H9 (cell line): ENCODE measurements at regions not wholly inside any gene's neighbourhood (a gene's known extent, or its start where the extent isn't known, plus 50 kb on each side); places are given as distances from the start of the nearest gene placed in this dataset.

Experiments
- DNase-seq: peaks from one replicate; pipeline ENCODE4 v3.0.0-alpha.2; 2017
- H2AFZ ChIP-seq: one replicate; pipeline ENCODE4 v1.6.1; 2013; ENCODE audit warnings: mild to moderate bottlenecking, low read length, control low read depth, moderate library complexity
- H2AK5ac ChIP-seq: 2 replicates; pipeline ENCODE4 v1.6.1; 2013; ENCODE audit warnings: low read length, control low read depth, mixed read lengths; ENCODE audit not compliant: insufficient read length
- H2BK120ac ChIP-seq: one replicate; pipeline ENCODE4 v1.6.1; 2013; ENCODE audit warnings: low read depth, mild to moderate bottlenecking, low read length, control low read depth, inconsistent platforms; ENCODE audit not compliant: poor library complexity, severe bottlenecking
- H2BK12ac ChIP-seq: 2 replicates; pipeline ENCODE4 v1.6.1; 2013; ENCODE audit warnings: low read length, control low read depth, mixed read lengths, low read depth; ENCODE audit not compliant: insufficient read length
- H2BK15ac ChIP-seq: 2 replicates; pipeline ENCODE4 v1.6.1; 2013; ENCODE audit warnings: low read depth, low read length, control low read depth
- H2BK20ac ChIP-seq: one replicate; pipeline ENCODE4 v1.6.1; 2013; ENCODE audit warnings: low read depth, mild to moderate bottlenecking, low read length, control low read depth, inconsistent platforms; ENCODE audit not compliant: poor library complexity, severe bottlenecking
- H2BK5ac ChIP-seq: 2 replicates; pipeline ENCODE4 v1.6.1; 2013; ENCODE audit warnings: low read length, control low read depth, mixed read lengths; ENCODE audit not compliant: insufficient read length
- H3K14ac ChIP-seq: 2 replicates; pipeline ENCODE4 v1.6.1; 2013; ENCODE audit warnings: low read length, control low read depth; ENCODE audit not compliant: insufficient read depth
- H3K18ac ChIP-seq: 2 replicates; pipeline ENCODE4 v1.6.1; 2013; ENCODE audit warnings: low read depth, mild to moderate bottlenecking, mixed read lengths, low read length, control low read depth; ENCODE audit not compliant: insufficient read length
- H3K23ac ChIP-seq: 2 replicates; pipeline ENCODE4 v1.6.1; 2013; ENCODE audit warnings: low read length, control low read depth, mixed read lengths, low read depth; ENCODE audit not compliant: insufficient read length
- H3K23me2 ChIP-seq: 2 replicates; pipeline ENCODE4 v1.6.1; 2013; ENCODE audit warnings: low read depth, mild to moderate bottlenecking, mixed read lengths, low read length, control low read depth; ENCODE audit not compliant: insufficient read length, poor library complexity, severe bottlenecking
- H3K27ac ChIP-seq: 2 replicates; pipeline ENCODE4 v1.5.1; 2013; ENCODE audit warnings: low read length, control low read depth, mixed read lengths, low read depth; ENCODE audit not compliant: insufficient read length
- H3K27me3 ChIP-seq: 2 replicates; pipeline ENCODE4 v1.6.1; 2013; ENCODE audit warnings: low read length, control low read depth, inconsistent platforms; ENCODE audit not compliant: insufficient read depth
- H3K4ac ChIP-seq: 2 replicates; pipeline ENCODE4 v1.6.1; 2013; ENCODE audit warnings: low read depth, mild to moderate bottlenecking, control low read depth, inconsistent platforms, low read length, moderate library complexity
- H3K4me1 ChIP-seq: 2 replicates; pipeline ENCODE4 v1.6.1; 2013; ENCODE audit warnings: low read length, control low read depth, inconsistent platforms; ENCODE audit not compliant: insufficient read depth
- H3K4me2 ChIP-seq: 2 replicates; pipeline ENCODE4 v1.6.1; 2013; ENCODE audit warnings: low read length, control low read depth, mixed read lengths; ENCODE audit not compliant: insufficient read length, insufficient read depth
- H3K56ac ChIP-seq: 2 replicates; pipeline ENCODE4 v1.6.1; 2013; ENCODE audit warnings: low read depth, mild to moderate bottlenecking, mixed read lengths, low read length, control low read depth; ENCODE audit not compliant: insufficient read length
- H3K79me1 ChIP-seq: 2 replicates; pipeline ENCODE4 v1.6.1; 2013; ENCODE audit warnings: low read depth, mild to moderate bottlenecking, moderate library complexity, low read length, control low read depth, inconsistent platforms; ENCODE audit not compliant: insufficient read depth, poor library complexity, severe bottlenecking
- H3K79me2 ChIP-seq: 2 replicates; pipeline ENCODE4 v1.6.1; 2013; ENCODE audit warnings: low read length, control low read depth, inconsistent platforms; ENCODE audit not compliant: insufficient read depth
- H3K9ac ChIP-seq: 2 replicates; pipeline ENCODE4 v1.6.1; 2013; ENCODE audit warnings: low read length, control low read depth, mixed read lengths; ENCODE audit not compliant: insufficient read length; ENCODE audit errors: extremely low read depth
- H3K9me3 ChIP-seq: one replicate; pipeline ENCODE4 v1.6.1; 2013; ENCODE audit warnings: low read depth, low read length, inconsistent platforms; ENCODE audit not compliant: control insufficient read depth
- H3T11ph ChIP-seq: one replicate; pipeline ENCODE4 v1.6.1; 2013; ENCODE audit warnings: mild to moderate bottlenecking, low read length, control low read depth, inconsistent platforms
- H4K20me1 ChIP-seq: one replicate; pipeline ENCODE4 v1.6.1; 2013; ENCODE audit not compliant: control insufficient read depth, insufficient read length, insufficient read depth
- H4K5ac ChIP-seq: 2 replicates; pipeline ENCODE4 v1.6.1; 2013; ENCODE audit warnings: low read depth, mild to moderate bottlenecking, mixed read lengths, low read length, control low read depth; ENCODE audit not compliant: insufficient read length
- H4K8ac ChIP-seq: replicated peaks from 2 replicates; pipeline ENCODE4 v1.6.1; 2013; ENCODE audit warnings: low read length, control low read depth, mixed read lengths, low read depth; ENCODE audit not compliant: insufficient read length
- H4K91ac ChIP-seq: 2 replicates; pipeline ENCODE4 v1.6.1; 2013; ENCODE audit warnings: low read depth, mild to moderate bottlenecking, moderate library complexity, mixed read lengths, low read length, control low read depth; ENCODE audit not compliant: insufficient read length
- H3K27ac Mint-ChIP-seq, 3 experiments: 2 replicates in 2 of 3; 3 replicates in 1 of 3; pipeline ENCODE4 v1.8.0; 2020 to 2021; ENCODE audit warnings: mixed read lengths in 3 of 3, mild to moderate bottlenecking in 1 of 3, moderate library complexity in 1 of 3
- H3K27me3 Mint-ChIP-seq: 2 replicates; pipeline ENCODE4 v1.8.0; 2021; ENCODE audit warnings: low read depth, mild to moderate bottlenecking, moderate library complexity, mixed read lengths
- H3K36me3 Mint-ChIP-seq, 3 experiments: 2 replicates in 2 of 3; 3 replicates in 1 of 3; pipeline ENCODE4 v1.8.0; 2020 to 2021; ENCODE audit warnings: low read depth in 3 of 3, mixed read lengths in 3 of 3; ENCODE audit not compliant: insufficient read depth in 1 of 3
- H3K4me1 Mint-ChIP-seq, 2 experiments: 2 replicates each; pipeline ENCODE4 v1.8.0; 2020; ENCODE audit warnings: mixed read lengths in 2 of 2
- H3K4me3 Mint-ChIP-seq, 2 experiments: 2 replicates in 1 of 2; 3 replicates in 1 of 2; pipeline ENCODE4 v1.8.0; 2020 to 2021; ENCODE audit warnings: mild to moderate bottlenecking in 2 of 2, mixed read lengths in 2 of 2, moderate library complexity in 1 of 2
- H3K9me3 Mint-ChIP-seq, 2 experiments: 2 replicates in 1 of 2; 3 replicates in 1 of 2; pipeline ENCODE4 v1.8.0; 2020; ENCODE audit warnings: mild to moderate bottlenecking in 2 of 2, mixed read lengths in 2 of 2, moderate library complexity in 1 of 2
- CTCF ChIP-seq: fragments of 200-600 bp; sonication (generic); conservative IDR thresholded peaks from 3 replicates; pipeline ENCODE4 v1.8.0; 2021; ENCODE audit warnings: antibody characterized with exemption, mild to moderate bottlenecking
- WGBS: extraction: QIAGEN DNeasy Blood & Tissue Kit; methylation state at CpG from one replicate; pipeline ENCODE4 v1.1.7; 2013; ENCODE audit warnings: missing lambda C conversion rate, low lambda C conversion rate, mixed read lengths; ENCODE audit not compliant: insufficient read length; ENCODE audit errors: extremely low coverage; 5-methylcytosine and 5-hydroxymethylcytosine counted together

DNA sequence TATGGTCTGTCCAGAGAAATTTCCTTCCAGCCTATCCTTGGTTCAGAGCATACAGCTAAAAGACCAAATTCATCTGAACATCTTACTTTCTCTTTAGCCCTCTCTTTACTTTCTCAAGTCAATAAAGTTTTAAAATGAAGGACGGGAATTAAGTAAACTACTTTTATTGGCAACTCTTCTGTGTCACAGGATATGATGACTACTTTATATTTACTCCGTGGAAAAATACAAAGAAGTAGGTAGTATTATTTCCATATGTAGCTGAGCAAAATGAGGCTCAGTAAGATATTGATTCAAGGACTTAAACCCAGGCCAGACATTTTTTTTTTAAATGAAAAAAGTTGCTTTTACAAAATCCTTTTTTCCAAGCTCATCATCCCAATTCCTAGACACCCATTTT is 151.2 kb upstream of the DPYD start:
- no peaks in the 10 kb centered on the region for H3K27me3 ChIP-seq
- no peaks in the 10 kb centered on the region for H3K36me3 Mint-ChIP-seq
- H3K4me3 Mint-ChIP-seq = no peak overlapping the region
- H3K79me1 ChIP-seq = no peaks in the 10 kb centered on the region
- no peaks in the 10 kb centered on the region for H3K9me3 Mint-ChIP-seq
- H3K27ac ChIP-seq = no peak overlapping the region
- H2BK5ac ChIP-seq = no peak overlapping the region
- TF ChIP-seq CTCF = no peak
- H3K9ac ChIP-seq = no peak overlapping the region
- no peak overlapping the region for H3K23ac ChIP-seq
- H3K23me2 ChIP-seq = no peaks in the 10 kb centered on the region
- no peak overlapping the region for H3K56ac ChIP-seq
- no peak overlapping the region for H3K4me2 ChIP-seq
- no peak overlapping the region for H2AK5ac ChIP-seq
- no peak overlapping the region for H3K27ac Mint-ChIP-seq
- peaks cover 3% of the 10 kb centered on the region; the same call in 1 of the 2 replicates for H3K4me1 ChIP-seq
- no peaks in the 10 kb centered on the region for H3K9me3 ChIP-seq
- H2BK20ac ChIP-seq = no peak overlapping the region
- H2AFZ ChIP-seq = no peak overlapping the region
- H2BK12ac ChIP-seq = no peak overlapping the region
- no peak overlapping the region for H3K4ac ChIP-seq
- no peak overlapping the region for H3K18ac ChIP-seq
- H3T11ph ChIP-seq = no peak overlapping the region
- H4K20me1 ChIP-seq = no peaks in the 10 kb centered on the region
- no peaks in the 10 kb centered on the region for H3K79me2 ChIP-seq
- H4K5ac ChIP-seq = no peak overlapping the region
- no peaks in the 10 kb centered on the region for H3K27me3 Mint-ChIP-seq
- no peak overlapping the region for H4K91ac ChIP-seq
- no peak overlapping the region for H4K8ac ChIP-seq
- DNase-seq = no peak
- no CpG with 5 or more reads among the region's 2 CpGs for WGBS
- H2BK120ac ChIP-seq = no peak overlapping the region
- no peak overlapping the region for H3K14ac ChIP-seq
- no peak overlapping the region for H2BK15ac ChIP-seq
- H3K4me1 Mint-ChIP-seq = peaks cover 20% of the 10 kb centered on the region in 2 experiments
